NCI-H82 (cell line): ENCODE measurements at regions not wholly inside any gene's neighbourhood (a gene's known extent, or its start where the extent isn't known, plus 50 kb on each side); places are given as distances from the start of the nearest gene placed in this dataset.
"Not testable (repeated sequence)": the region's sequence is repeated elsewhere in the genome, so short reads cannot be mapped to it uniquely, and the experiment has no call there.

ENCODE experiments used
- DNase-seq: peaks from one replicate; lab custom pipeline; 2025; lab: John Stamatoyannopoulos, UW

DNA sequence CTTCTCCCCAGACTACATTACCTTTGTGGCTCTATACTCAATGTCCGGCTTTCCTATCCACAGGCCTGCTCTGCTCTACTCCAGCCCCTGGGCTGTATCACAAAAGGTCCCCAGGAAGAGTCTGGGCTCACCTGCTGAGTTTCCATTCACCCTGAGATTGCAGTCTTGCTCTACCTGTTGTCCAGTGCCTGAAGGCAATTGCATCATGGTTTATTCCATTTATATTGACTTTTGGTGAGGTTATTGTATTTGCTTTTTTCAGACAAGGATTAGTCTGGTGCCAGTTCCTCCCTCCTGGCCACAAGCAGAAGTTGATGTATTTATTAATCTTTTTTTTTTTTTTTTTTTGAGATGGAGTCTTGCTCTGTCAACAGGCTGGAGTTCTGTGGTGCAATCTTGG is 273.1 kb downstream of the XPNPEP1 start:
- DNase-seq: no peak

DNA sequence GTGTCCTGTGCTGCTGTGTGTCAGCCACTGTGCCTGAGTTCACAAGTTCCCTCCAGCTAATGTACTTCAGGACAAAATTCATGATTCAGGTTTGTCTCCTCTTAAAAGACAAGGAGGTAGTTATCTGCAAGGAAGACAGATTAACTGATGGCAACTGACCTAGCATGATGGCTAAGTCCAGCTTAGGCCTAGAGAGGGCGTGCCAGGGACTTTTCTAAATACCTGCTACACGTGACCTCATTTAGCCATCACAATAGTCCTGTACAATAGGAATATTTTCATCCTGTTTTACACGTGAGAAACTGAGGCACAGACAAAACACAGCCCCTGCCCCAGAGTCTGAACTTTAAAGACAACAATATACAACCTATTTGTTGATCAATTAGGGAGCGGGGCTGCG is 275.7 kb downstream of the XPNPEP1 start:
- peak; percentile 34 for DNase-seq

DNA sequence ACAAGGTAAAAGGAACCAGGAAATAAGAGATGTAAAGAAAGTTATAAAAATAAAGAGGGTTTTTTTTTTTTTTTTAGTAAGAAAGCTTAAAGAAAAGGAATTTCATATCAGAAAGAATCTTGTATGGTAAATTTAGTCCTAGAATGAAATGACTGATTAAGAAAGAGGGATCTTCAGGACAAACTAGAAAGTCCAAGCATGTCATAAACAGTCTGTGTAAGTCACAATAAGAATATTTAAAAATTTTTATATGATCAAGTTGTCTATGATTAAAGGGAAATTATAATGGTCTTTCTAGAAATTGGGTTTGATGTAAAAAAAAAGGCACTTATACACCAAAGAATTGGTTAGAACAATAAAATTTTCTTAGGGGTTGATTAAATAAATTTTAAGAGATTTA is 289.5 kb downstream of the XPNPEP1 start:
- DNase-seq: peak; percentile 6

DNA sequence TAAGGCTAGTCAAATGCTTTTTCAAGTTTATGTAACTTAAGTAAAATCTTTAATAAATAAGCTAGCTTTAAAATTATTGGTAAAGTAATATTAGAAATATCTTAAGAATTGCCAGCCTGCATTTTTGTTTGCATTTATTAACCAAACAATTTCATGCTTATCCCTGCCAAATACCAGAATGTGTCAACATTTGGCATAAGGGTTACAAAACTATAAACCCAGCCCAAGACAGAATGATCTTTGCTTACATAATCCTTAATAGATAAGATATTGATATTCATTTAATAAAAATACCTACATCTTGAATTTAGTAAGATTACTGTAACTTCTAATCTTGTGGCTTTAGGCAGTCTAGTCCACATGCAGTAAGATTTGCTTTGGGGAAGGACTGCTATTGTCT is 290.3 kb downstream of the XPNPEP1 start:
- not testable (repeated sequence) for DNase-seq

DNA sequence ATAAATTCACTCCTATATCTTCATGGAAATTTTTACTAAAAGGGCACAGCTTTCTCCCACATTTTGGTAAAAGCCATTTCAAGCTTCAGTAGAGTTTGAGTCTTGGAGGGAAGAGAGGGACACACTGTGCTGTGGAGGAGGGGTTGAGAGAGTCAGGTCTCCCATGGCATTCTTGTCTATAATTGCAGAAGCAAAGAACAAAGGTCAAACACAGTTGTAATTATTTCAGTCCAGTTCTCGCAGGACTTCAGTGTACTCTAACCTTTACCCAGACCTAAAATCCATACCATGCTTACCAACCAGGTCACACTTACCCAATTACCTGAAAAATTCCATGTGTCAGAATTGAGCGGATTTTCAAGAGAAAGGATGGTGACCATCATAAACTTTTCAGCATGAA is 298.4 kb downstream of the XPNPEP1 start:
- DNase-seq: no peak

DNA sequence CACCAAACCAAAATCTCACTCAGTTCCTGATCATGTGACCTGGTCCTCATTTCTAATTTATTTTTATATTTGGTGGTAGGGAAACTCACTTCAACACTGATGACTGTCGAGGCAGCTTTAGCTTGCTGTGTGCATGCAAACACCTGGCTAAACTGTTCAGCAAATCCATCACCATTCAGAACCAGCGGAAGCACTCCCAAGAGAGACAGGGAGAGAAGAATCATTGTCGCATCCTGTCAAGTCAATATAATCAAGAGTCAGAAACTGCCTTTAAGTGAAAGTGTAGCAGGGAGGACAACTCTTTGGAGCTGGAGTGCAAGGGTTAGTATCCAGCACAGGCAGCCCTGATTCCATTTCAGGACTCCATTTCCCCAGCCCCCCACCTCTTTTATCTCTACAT is 300.7 kb downstream of the XPNPEP1 start:
- DNase-seq: no peak

DNA sequence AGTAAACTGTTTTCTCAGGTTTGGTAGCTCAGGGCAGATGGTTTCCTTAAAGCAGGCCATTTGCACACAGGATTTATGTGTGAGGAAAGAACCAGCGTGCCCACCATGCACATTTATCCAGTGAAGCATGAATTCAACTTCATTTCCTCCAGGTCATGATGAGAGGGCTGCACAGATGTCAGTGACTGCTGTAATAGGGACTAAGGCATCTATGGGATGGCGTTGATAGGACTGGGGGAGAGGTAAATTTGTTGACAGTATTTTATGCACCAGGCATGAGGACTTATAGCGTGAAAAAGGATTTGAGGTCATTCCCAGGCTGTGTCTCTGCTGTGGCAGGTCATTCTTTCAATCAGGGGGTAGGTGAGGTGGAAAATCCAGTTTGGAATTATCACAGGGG is 302.9 kb downstream of the XPNPEP1 start:
- DNase-seq: no peak

DNA sequence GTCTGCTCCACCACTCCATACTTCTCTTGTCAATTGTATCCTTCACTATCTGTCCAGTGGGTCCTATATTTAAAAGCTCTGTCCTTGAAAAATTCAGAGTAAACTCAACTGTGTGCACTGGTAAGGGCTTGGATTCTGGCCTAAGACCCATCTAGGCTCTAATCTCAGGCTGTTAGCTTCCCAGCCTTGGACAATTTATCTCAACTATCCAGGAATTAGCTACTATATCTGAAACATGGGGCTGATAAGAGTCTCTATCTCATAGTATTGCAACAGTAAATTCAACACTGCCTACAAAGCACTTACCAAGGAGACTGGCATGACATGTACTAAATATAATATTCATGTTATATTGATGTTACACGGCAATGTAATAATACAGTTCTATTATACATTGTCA is 303.4 kb downstream of the XPNPEP1 start:
- DNase-seq: no peak

DNA sequence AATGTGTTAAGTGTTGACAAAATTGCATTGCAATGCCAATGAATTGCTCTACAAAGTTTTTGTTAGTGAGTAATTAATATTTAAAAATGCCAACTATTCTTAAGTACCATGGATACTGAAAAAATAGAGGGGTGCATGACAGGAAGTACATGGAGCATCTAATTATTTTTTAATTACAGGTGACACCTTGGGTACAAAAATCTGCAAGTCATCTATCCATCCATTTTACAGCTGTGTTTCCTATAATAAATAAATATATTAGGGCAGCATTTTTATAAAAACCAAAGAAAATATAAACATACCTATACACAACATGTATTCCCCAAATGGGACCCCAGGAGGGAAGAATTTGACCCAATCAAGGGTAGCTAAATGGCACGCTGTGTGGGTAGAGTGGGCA is 304.6 kb downstream of the XPNPEP1 start:
- DNase-seq: no peak

DNA sequence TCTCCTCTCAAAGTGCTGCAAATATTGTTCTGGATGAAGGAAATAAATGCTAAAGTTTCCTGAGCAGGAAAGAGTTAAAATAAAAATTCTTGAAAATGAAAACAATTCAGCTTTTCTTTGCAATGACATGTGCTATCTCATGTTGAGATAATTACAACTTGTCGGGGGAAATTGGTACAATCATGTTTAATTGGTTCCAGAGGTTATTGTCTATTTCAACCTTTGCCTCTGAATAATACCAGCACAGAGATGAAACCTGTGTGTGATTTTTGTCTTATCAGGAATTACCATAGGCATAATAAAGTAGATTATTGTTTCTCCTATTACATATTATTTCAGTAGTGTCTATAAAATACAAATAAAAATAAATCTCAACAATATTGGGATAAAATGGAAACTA is 305.0 kb downstream of the XPNPEP1 start:
- no peak for DNase-seq

DNA sequence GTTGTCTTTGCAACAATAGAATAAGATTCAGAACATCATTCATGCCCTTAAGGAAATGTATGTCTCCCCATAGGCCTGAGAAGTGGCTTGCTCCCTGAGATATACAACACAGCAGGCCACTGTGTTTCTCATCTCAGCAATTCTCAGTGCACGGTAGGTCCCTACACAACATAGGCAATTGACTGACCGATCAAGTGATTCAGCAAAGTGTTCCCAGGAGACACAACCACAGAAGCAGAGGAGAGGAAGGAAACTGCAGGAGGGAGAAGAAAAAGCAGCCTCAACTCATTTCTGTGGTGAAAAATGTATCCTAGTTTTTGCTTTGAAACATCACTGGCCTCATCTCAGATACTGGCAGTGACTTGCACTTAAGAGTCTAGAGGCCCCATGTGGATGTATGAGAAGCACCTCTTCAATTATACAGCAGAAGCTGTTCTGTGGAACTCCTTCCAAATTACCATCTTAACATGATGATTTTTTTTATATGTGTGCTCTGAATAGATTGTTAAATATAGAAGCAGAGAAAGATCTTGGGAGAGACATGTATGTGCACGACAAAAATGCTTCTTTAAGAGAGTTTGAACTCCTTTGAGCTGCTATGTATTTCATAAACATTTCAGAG is 306.8 kb downstream of the XPNPEP1 start:
- no peak for DNase-seq

DNA sequence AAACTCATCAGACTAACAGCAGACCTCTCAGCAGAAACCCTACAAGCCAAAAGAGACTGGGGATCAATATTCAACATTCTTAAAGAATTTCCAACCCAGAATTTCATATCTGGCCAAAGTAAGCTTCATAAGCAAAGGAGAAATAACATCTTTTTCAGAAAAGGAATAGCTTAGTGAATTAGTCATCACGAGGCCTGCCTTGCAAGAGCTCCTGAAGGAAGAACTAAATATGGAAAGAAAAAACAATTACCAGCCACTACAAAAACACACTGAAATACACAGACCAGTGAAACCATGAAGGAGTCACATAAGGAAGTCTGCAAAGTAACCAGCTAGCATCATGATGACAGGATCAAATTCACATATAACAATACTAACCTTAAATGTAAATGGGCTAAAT is 328.0 kb downstream of the XPNPEP1 start:
- DNase-seq: not testable (repeated sequence)

DNA sequence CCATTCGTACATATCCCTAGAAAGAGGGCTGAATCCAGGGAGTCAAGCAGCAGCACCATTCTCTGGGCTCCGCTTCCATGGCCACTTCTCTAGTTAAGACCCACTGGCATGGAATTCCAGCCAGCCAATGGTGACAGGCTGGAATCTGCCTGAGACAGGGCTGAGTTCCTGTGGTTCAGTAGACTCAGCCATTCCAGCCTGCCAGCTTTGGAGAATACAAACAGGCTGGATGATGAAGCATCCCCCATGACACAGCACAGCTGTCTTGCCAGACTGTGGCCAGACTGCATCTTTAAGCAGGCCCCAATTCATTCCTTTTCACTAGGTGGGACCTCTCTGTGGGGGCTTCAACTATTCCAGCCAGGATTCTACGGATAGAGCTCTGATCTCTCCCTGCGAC is 329.6 kb downstream of the XPNPEP1 start:
- no peak for DNase-seq

DNA sequence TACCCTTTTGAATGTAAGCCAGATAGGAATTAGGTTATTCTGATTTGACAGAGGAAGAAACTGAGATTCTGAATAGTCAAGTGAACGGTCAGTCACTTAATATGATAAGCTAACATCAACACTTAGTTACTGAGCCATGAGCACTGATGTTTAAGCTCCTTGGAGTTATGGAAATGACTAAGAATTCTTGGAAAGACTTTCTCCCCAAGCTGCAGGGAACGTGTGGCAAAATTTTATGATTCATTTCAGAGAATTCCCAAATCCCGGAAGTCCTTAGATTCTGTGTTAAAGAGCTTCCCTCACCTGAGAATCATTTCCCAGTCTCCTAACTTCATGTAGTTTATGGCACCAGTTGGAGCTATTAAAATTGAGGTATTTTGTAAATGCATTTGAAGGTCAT is 330.9 kb downstream of the XPNPEP1 start:
- DNase-seq: no peak

DNA sequence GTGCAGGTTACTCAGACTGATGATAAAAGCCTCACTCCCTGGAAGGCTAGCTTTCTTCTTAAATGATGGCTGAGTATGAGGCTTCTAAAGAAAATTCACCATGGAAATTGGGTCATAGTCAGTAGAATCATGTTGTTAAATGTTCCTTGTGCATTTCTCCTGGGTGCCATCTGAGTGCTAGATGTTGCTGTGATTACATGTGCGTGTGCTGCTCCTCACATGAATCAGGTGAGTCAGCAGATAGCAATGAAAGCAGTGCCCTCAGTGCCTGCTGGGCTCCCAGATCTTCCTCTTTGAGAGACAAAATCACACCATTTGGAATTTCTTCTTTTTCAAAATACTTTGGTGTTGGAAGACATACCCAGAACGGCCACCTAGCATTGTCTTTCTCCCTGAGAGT is 331.7 kb downstream of the XPNPEP1 start:
- no peak for DNase-seq

DNA sequence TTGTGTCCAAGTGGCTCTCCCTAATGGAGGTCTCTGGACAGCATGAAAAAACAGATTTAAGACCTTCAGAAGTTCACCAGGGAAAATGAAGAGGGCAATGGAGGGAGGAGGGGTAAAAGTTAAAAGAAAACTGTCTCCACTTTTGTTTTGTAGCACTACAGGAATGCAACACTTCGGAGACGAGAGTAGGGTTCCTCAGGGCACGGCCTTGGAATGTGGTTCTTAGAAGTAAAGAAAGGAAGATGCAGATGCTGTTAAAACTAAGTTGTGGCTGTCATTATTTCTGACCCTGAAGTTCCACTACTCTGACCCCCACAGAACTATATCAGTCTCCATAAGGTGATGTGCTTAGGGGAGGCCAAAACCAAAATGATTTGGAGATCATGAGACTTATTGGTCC is 335.1 kb downstream of the XPNPEP1 start:
- no peak for DNase-seq

DNA sequence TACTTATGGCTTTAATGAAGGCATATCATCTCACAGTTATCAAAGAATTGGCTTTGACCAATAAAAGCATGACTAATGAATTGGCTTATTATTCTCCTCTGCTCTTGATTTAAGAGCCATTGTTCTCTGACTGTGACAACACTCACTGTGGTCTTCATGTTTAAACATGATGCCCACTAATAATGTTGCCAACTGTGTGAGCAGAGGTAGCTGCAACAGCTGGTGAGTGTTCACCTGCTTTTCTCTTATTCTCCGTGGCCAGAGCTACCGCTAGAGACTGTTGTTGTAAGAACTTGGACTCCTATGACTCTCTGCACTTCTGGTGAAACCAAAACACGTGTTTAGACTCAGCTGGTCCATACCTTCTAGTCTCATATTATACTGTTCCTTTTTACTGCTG is 335.9 kb downstream of the XPNPEP1 start:
- no peak for DNase-seq

DNA sequence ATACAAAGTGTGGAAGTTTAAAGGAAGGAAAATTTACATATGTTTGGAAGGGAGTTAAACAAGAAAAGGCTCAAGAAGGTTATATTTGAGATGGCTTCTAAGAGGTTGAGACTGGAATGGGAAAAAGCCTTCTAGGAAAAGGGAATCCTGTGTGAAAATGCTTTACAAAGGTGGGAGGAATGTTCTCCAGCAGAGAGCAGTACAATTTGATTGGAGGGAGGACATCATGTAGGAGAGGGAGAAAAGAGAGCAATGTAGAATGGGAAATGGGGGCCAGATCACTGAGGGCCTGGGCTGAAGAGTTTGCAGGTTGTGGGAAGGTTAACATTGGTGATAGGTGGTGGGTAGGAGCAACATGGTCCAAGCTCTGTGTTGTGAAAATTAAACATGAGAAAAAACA is 366.9 kb downstream of the XPNPEP1 start:
- no peak for DNase-seq

DNA sequence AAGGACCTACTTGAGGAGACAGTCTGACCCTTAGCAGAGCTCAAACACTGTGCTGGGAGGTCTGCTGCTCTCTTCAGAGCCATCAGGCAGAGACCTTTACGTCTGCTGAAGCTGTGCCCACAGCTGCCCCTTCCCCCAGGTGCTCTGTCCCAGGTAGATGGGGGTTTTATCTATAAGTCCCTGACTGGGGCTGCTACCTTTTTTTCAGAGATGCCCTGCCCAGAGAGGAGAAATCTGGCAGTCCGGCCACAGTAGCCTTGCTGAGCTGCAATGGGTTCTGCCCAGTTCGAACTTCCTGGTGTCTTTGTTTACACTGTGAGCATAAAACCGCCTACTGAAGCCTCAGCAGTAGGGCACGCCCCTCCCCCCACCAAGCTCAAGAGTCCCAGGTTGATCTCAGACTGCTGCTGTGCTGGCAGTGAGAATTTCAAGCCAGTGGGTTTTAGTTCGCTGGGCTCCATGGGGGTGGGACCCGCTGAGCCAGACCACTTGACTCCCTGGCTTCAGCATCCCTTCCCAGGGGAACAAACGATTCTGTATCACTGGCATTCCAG is 381.2 kb downstream of the XPNPEP1 start:
- not testable (repeated sequence) for DNase-seq

DNA sequence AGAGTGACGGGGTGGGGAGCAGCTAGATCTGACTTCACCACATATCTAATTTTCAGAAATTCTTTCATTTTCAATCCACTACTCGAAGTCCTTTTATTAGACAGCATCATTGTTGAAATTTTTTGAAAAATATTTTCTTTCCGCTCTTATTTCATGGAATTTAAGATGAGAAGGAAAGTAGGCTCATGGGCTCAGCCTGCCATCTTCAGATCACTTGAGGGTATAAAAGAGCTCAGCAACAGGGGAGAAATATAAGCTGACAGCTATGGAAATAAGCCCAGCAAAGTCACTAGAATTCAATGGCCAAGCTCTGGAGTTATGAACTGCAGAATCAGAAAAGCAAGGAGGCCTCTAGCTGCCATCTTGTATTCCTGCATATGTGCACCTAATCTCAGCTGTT is 389.1 kb downstream of the XPNPEP1 start:
- no peak for DNase-seq

DNA sequence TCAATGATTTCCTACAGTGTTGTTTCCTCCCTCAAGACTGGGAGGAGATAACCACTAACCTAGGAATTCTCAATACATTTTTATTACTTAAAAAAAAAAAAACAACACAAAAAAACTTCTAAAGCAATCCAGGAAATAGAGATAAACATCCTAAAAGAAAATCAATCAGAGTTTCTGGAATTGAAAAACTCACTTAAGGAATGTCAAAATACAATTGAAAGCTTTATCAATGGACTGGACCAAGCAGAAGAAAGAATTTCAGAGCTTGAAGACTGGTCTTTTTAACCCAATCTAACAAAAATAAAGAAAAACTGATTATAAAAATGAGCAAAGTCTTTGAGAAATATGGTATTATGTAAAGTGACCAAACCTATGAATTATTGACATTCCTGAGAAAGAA is 394.1 kb downstream of the XPNPEP1 start:
- DNase-seq: no peak

DNA sequence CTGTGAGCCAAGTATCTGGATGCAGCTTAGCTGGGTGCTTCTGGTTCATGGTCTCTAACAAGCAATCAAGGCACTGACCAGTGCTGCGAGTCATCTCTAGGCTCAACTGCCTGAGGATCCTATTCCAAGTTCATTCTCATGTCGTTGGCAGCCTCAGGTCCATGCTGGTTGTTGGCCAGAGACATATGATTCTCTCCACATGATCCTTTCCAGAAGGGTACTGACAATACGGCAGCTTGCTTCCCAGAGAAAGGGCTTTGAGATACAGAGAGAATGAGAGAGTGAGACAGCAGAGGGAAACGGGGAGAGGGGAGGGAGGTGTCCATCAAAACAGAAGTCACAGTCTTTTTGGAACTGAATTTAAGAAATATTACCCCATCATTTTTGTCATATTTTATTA is 405.6 kb downstream of the XPNPEP1 start:
- DNase-seq: no peak

DNA sequence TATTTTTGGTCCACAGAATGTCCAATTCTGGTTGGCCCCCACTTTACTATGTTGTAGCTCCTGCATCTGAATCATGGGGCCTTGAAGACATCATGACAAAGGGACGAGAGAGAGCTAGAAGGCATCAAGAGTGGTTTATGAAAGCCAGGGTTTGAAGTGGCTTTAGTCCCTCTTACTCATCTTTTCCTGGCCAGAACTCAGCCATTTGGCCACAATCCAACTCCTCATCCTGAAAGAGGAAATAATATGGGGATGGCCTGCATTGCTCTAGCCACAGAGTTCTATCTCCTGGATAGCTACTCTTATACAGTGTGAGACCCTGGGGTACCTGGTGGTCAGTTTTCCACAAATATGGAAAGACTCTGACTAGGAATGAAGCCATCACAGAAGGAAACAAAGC is 418.9 kb downstream of the XPNPEP1 start:
- DNase-seq: no peak

DNA sequence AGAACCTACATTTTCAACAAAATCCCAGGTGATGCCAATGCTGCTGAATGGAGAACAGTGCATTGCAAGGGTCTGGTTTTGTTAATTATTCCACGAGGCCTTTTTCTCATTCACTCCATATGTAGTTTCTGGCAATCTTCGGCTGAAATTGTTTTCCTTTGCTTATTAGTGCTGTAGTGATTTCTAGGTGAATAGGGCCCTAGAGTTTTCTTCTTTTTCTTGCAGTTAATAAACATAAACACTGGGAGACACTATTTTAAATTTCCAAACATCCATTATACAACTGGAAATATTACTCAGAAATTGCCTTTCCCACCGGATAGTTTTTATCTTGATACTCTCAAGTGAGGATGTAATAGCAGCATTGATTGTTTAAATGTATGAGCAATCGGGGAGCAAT is 435.6 kb downstream of the XPNPEP1 start:
- no peak for DNase-seq

DNA sequence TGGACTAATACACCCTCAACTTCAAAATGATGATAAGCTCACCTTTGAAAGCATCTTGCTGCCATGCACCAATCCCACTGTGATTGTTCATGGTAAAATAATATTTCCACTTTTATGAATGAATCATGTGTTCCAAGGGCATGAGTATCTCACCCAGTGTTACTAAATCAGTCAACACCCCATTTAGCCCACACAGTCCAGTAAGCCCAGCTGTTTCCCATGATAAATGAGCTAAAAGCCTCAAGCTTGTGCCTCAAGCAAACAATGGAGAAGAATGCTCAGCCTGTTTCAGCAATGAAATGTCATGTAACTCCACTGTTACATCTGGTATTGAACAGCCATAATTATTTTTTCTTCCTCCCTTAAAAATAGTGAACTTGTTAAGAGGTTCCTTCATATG is 442.5 kb downstream of the XPNPEP1 start:
- peak; percentile 14 for DNase-seq
